Liver (tissue), 7 donors: ENCODE measurements at regions not wholly inside any gene's neighbourhood (a gene's known extent, or its start where the extent isn't known, plus 50 kb on each side); places are given as distances from the start of the nearest gene placed in this dataset.

Source experiments
- DNase-seq: peaks from one replicate; pipeline ENCODE4 v3.0.0-alpha.2; 2017; ENCODE audit warnings: low spot score
- H3K27ac ChIP-seq, 2 donors: one replicate each; pipeline ENCODE4 v1.7.0; 2013; ENCODE audit warnings: inconsistent platforms in 2 of 2, low read length in 2 of 2, control low read depth in 1 of 2, low read depth in 1 of 2, mild to moderate bottlenecking in 1 of 2
- H3K27me3 ChIP-seq, 4 donors: one replicate each; pipeline versions ENCODE4 v1.6.1 to v1.7.0; 2013; ENCODE audit warnings: low read length in 3 of 4, inconsistent platforms in 1 of 4, mild to moderate bottlenecking in 1 of 4, moderate library complexity in 1 of 4; ENCODE audit not compliant: control insufficient read depth in 4 of 4, insufficient read depth in 4 of 4
- H3K36me3 ChIP-seq, 4 donors: one replicate each; pipeline versions ENCODE4 v1.6.1 to v1.7.0; 2013; ENCODE audit warnings: low read length in 3 of 4, mild to moderate bottlenecking in 3 of 4, low read depth in 1 of 4, moderate library complexity in 1 of 4; ENCODE audit not compliant: control insufficient read depth in 4 of 4, insufficient read depth in 3 of 4
- H3K4me1 ChIP-seq, 4 donors: one replicate each; pipeline versions ENCODE4 v1.6.1 to v1.7.0; 2013; ENCODE audit warnings: low read length in 3 of 4, mild to moderate bottlenecking in 3 of 4, moderate library complexity in 1 of 4; ENCODE audit not compliant: control insufficient read depth in 4 of 4, insufficient read depth in 4 of 4
- H3K4me3 ChIP-seq, 3 donors: one replicate each; pipeline versions ENCODE4 v1.6.1 to v1.7.0; 2013; ENCODE audit warnings: low read length in 3 of 3, control low read depth in 1 of 3, low read depth in 1 of 3, mild to moderate bottlenecking in 1 of 3
- H3K9ac ChIP-seq, 2 donors: one replicate each; pipeline ENCODE4 v1.7.0; 2013; ENCODE audit warnings: low read length in 2 of 2, mild to moderate bottlenecking in 2 of 2, moderate library complexity in 2 of 2, control low read depth in 1 of 2, low read depth in 1 of 2
- H3K9me3 ChIP-seq, 4 donors: one replicate each; pipeline versions ENCODE4 v1.6.1 to v1.7.0; 2013; ENCODE audit warnings: low read length in 3 of 4; ENCODE audit not compliant: control insufficient read depth in 4 of 4
- ATF3 ChIP-seq: IDR thresholded peaks from 2 replicates; pipeline ENCODE4 v1.6.1; 2016; ENCODE audit warnings: antibody characterized with exemption
- EGR1 ChIP-seq, 2 donors: IDR thresholded peaks; 2 replicates each; pipeline ENCODE4 v1.6.1; 2016 to 2018; ENCODE audit warnings: antibody characterized with exemption in 2 of 2, low read depth in 2 of 2
- FOXA1 ChIP-seq: IDR thresholded peaks from 2 replicates; pipeline ENCODE4 v1.6.1; 2016; ENCODE audit warnings: antibody characterized with exemption
- GABPA ChIP-seq, 2 donors: IDR thresholded peaks in 1 of 2; conservative IDR thresholded peaks in 1 of 2; 2 replicates each; pipeline ENCODE4 v1.6.1; 2016; ENCODE audit warnings: antibody characterized with exemption in 2 of 2, mild to moderate bottlenecking in 1 of 2, moderate library complexity in 1 of 2
- HNF4A ChIP-seq, 2 donors: conservative IDR thresholded peaks; 2 replicates each; pipeline ENCODE4 v1.6.1; 2016; ENCODE audit warnings: antibody characterized with exemption in 2 of 2, mild to moderate bottlenecking in 2 of 2
- HNF4G ChIP-seq: IDR thresholded peaks from 2 replicates; pipeline ENCODE4 v1.6.1; 2016; ENCODE audit warnings: antibody characterized with exemption
- JUND ChIP-seq, 2 donors: IDR thresholded peaks; 2 replicates each; pipeline ENCODE4 v1.6.1; 2016; ENCODE audit warnings: antibody characterized with exemption in 2 of 2
- NR2F2 ChIP-seq: IDR thresholded peaks from 2 replicates; pipeline ENCODE4 v1.6.1; 2016; ENCODE audit warnings: antibody characterized with exemption
- RAD21 ChIP-seq, 2 donors: IDR thresholded peaks; 2 replicates each; pipeline ENCODE4 v1.6.1; 2016; ENCODE audit warnings: antibody characterized with exemption in 2 of 2, mild to moderate bottlenecking in 2 of 2
- REST ChIP-seq: IDR thresholded peaks from 2 replicates; pipeline ENCODE4 v1.6.1; 2016; ENCODE audit warnings: antibody characterized with exemption, mild to moderate bottlenecking
- RXRA ChIP-seq, 2 donors: IDR thresholded peaks; 2 replicates each; pipeline ENCODE4 v1.6.1; 2017 to 2018; ENCODE audit warnings: antibody characterized with exemption in 2 of 2, mild to moderate bottlenecking in 1 of 2
- SP1 ChIP-seq: IDR thresholded peaks from 2 replicates; pipeline ENCODE4 v1.6.1; 2018; ENCODE audit warnings: antibody characterized with exemption, mild to moderate bottlenecking
- WGBS: extraction: QIAGEN DNeasy Blood & Tissue Kit; methylation state at CpG from one replicate; pipeline ENCODE4 v1.1.7; 2013; 5-methylcytosine and 5-hydroxymethylcytosine counted together
- donor health status: healthy.
- donor health status: healthy.
- donor health status: healthy.
- donor health status: healthy.

DNA sequence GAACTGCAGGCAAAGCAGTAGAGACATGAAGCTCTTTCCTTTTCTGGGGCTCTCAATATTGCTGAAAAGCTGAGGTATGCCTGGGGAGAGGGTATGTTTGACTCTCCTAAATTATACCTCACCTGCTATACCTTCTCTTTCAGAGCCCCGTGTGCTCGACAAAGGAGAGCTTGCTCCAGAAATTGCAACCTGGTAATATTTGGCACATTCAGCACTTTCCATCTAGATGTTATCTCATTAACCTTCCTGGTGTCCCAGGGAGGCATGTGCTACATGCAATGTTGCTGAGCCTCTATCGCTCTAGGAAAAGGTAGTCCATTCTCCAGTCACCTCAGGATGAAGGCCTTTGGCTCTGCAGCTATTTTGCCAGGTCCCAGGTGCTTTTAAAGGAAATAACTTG, 78.5 kb upstream of the ZSWIM6 start:
- Histone ChIP-seq H3K36me3 (no peaks in the 10 kb centered on the region), H3K9ac (no peak overlapping the region), H3K27me3 (no peaks in the 10 kb centered on the region), H3K9me3 (no peaks in the 10 kb centered on the region), H3K27ac (no peak overlapping the region), H3K4me3 (no peak overlapping the region), H3K4me1 (no peaks in the 10 kb centered on the region)
- 74% methylated on average over 3 of the region's 3 CpGs for WGBS
- TF ChIP-seq FOXA1 = no peak
- no peak for TF ChIP-seq SP1
- no peak for TF ChIP-seq RXRA (IDR thresholded peaks at IDR 0.05)
- no peak for TF ChIP-seq EGR1 (IDR thresholded peaks at IDR 0.05; ENCODE audit: low read depth in 2 of 2)
- TF ChIP-seq ATF3 = no peak
- TF ChIP-seq REST = no peak
- TF ChIP-seq HNF4G = no peak
- TF ChIP-seq JUND (IDR thresholded peaks at IDR 0.05) = no peak
- TF ChIP-seq HNF4A (conservative IDR thresholded peaks at IDR 0.05) = no peak
- DNase-seq = no peak

- H3K27ac ChIP-seq = no peak overlapping the region
- H3K27me3 ChIP-seq = no peaks in the 10 kb centered on the region
- TF ChIP-seq RAD21 (IDR thresholded peaks at IDR 0.05) = no peak
- 82% methylated on average over 3 of the region's 3 CpGs for WGBS
- H3K9me3 ChIP-seq = no peaks in the 10 kb centered on the region
- no peak for DNase-seq
- no peaks in the 10 kb centered on the region for H3K4me1 ChIP-seq
- H3K9ac ChIP-seq = no peak overlapping the region
- no peaks in the 10 kb centered on the region for H3K36me3 ChIP-seq
- H3K4me3 ChIP-seq = no peak overlapping the region
Observed at GRCh38 chr5:61254969-61255555, 77.0 kb upstream of the ZSWIM6 start.

- Histone ChIP-seq H3K4me3 (no peak overlapping the region), H3K27me3 (no peaks in the 10 kb centered on the region), H3K9ac (no peak overlapping the region), H3K4me1 (no peaks in the 10 kb centered on the region), H3K9me3 (no peaks in the 10 kb centered on the region), H3K36me3 (no peaks in the 10 kb centered on the region), H3K27ac (no peak overlapping the region)
- WGBS = 49% methylated on average over 1 of the region's 1 CpG
- TF ChIP-seq FOXA1 = no peak
- TF ChIP-seq NR2F2 = no peak
- no peak for TF ChIP-seq HNF4G
- TF ChIP-seq JUND (IDR thresholded peaks at IDR 0.05) = no peak
- no peak for TF ChIP-seq RAD21 (IDR thresholded peaks at IDR 0.05)
- no peak for TF ChIP-seq SP1
- TF ChIP-seq GABPA (IDR thresholded peaks at IDR 0.05 in 1 of 2, conservative IDR thresholded peaks at IDR 0.05 in 1 of 2) = no peak
- no peak for DNase-seq
Observed at GRCh38 chr5:61256474-61256873, 75.6 kb upstream of the ZSWIM6 start.
